CD4-positive, alpha-beta T cell treated with Interleukin-6 at 100 ng/mL for 8 hours (primary cell): ENCODE measurements at regions not wholly inside any gene's neighbourhood (a gene's known extent, or its start where the extent isn't known, plus 50 kb on each side); places are given as distances from the start of the nearest gene placed in this dataset.
"Not testable (repeated sequence)": the region's sequence is repeated elsewhere in the genome, so short reads cannot be mapped to it uniquely, and the experiment has no call there.

Source experiments
- DNase-seq: peaks from one replicate; pipeline ENCODE4 v3.0.0-alpha.2; 2020; ENCODE audit warnings: mixed read lengths, low spot score

- DNase-seq: no peak
These were observed 54.8 kb downstream of the OTUD1 start for GRCh38 chr10:23493711-23494110.

- DNase-seq: no peak
These were observed 57.9 kb downstream of the OTUD1 start for GRCh38 chr10:23496727-23497126.

GRCh38 chr10:23499372-23500132 lies 60.7 kb downstream of the OTUD1 start:
- no peak for DNase-seq

- no peak for DNase-seq
These were observed 67.1 kb downstream of the OTUD1 start for GRCh38 chr10:23505797-23506465.

- DNase-seq: no peak
These were observed 73.6 kb downstream of the OTUD1 start for GRCh38 chr10:23512355-23513058.

GRCh38 chr10:23513621-23514020 lies 74.7 kb downstream of the OTUD1 start:
- not testable (repeated sequence) for DNase-seq

GRCh38 chr10:23514321-23514720 lies 75.4 kb downstream of the OTUD1 start:
- no peak for DNase-seq

- DNase-seq: no peak
These were observed 77.7 kb downstream of the OTUD1 start for GRCh38 chr10:23516530-23516929.

GRCh38 chr10:23517155-23517554 lies 78.3 kb downstream of the OTUD1 start:
- DNase-seq: no peak

- no peak for DNase-seq
These were observed 82.9 kb downstream of the OTUD1 start for GRCh38 chr10:23521735-23522134.

GRCh38 chr10:23522345-23522744 lies 83.5 kb downstream of the OTUD1 start:
- DNase-seq: no peak

- no peak for DNase-seq
These were observed 84.4 kb downstream of the OTUD1 start for GRCh38 chr10:23523251-23523650.

GRCh38 chr10:23525406-23525805 lies 86.5 kb downstream of the OTUD1 start:
- no peak for DNase-seq

- no peak for DNase-seq
These were observed 89.5 kb downstream of the OTUD1 start for GRCh38 chr10:23528419-23528818.

- no peak for DNase-seq
These were observed 90.8 kb downstream of the OTUD1 start for GRCh38 chr10:23529625-23530024.

- no peak for DNase-seq
These were observed 91.2 kb downstream of the OTUD1 start for GRCh38 chr10:23530079-23530478.

GRCh38 chr10:23533212-23533611 lies 94.3 kb downstream of the OTUD1 start:
- no peak for DNase-seq

GRCh38 chr10:23534326-23534725 lies 95.5 kb downstream of the OTUD1 start:
- DNase-seq: peak; percentile 32

GRCh38 chr10:23534761-23535160 lies 95.9 kb downstream of the OTUD1 start:
- DNase-seq: no peak

GRCh38 chr10:23535381-23535780 lies 96.5 kb downstream of the OTUD1 start:
- DNase-seq: no peak

- no peak for DNase-seq
These were observed 100.1 kb downstream of the OTUD1 start for GRCh38 chr10:23538968-23539367.

GRCh38 chr10:23540401-23541030 lies 101.6 kb downstream of the OTUD1 start:
- peak; percentile 38 for DNase-seq
